ENCODE measurements at regions not wholly inside any gene's neighbourhood (a gene's known extent, or its start where the extent isn't known, plus 50 kb on each side); places are given as distances from the start of the nearest gene placed in this dataset.

GRCh38 chr6:156183678-156184077 lies 593.5 kb upstream of the ARID1B start:
- no peak for TF ChIP-seq EZH2 (IDR thresholded peaks at IDR 0.05; ENCODE audit: borderline replicate concordance, low read length)
- TF ChIP-seq, protein P1, sequence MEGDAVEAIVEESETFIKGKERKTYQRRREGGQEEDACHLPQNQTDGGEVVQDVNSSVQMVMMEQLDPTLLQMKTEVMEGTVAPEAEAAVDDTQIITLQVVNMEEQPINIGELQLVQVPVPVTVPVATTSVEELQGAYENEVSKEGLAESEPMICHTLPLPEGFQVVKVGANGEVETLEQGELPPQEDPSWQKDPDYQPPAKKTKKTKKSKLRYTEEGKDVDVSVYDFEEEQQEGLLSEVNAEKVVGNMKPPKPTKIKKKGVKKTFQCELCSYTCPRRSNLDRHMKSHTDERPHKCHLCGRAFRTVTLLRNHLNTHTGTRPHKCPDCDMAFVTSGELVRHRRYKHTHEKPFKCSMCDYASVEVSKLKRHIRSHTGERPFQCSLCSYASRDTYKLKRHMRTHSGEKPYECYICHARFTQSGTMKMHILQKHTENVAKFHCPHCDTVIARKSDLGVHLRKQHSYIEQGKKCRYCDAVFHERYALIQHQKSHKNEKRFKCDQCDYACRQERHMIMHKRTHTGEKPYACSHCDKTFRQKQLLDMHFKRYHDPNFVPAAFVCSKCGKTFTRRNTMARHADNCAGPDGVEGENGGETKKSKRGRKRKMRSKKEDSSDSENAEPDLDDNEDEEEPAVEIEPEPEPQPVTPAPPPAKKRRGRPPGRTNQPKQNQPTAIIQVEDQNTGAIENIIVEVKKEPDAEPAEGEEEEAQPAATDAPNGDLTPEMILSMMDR (conservative IDR thresholded peaks at IDR 0.05 in 1 of 2, IDR thresholded peaks at IDR 0.05 in 1 of 2; ENCODE audit: extremely low read depth in 1 of 2, insufficient read depth in 1 of 2, low read depth in 1 of 2, low read length in 2 of 2), result no peak

Measured in mammary epithelial cell (primary cell).